ENCODE measurements at regions not wholly inside any gene's neighbourhood (a gene's known extent, or its start where the extent isn't known, plus 50 kb on each side); places are given as distances from the start of the nearest gene placed in this dataset.

DNA sequence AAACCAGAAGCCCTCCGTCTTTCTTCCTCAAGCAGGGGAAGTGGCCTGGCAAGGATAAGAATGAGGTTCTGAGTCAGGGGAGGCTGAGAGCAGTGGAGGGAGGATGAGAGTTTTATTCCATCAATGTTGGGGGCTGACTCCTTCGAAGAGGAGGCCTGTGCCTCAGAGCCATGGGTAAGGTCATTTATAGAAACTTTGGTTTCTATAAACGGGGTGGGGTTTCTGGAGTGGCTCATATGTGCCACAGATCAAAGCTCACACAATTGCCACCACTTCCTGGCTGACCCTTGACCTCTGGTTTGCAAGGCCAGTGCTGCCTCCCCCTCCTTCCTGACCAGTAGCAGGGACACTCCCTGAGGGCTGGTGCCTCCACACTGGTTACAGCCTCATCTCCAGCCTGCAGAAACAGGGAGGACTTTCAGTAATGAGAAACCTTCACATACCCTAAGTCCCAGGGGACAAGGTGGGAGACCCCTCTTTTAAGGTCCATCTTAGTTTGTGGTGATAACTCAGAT, 166.0 kb downstream of the PDGFRA start:
- Histone ChIP-seq H4K91ac (ENCODE audit: insufficient read depth, low read depth, low read length) (no peak overlapping the region), H4K5ac (ENCODE audit: low read depth, low read length) (no peak overlapping the region), H4K20me1 (ENCODE audit: insufficient read depth, low read length) (no peaks in the 10 kb centered on the region), H3K18ac (ENCODE audit: low read depth, low read length) (no peak overlapping the region), H3K4me1 (ENCODE audit: control insufficient read depth, insufficient read depth, low read length) (peaks cover 4% of the 10 kb centered on the region; the same call in 1 of the 2 replicates), H2BK15ac (ENCODE audit: low read depth, low read length) (no peak overlapping the region), H3K79me1 (ENCODE audit: low read depth in 1 of 2, low read length in 2 of 2) (no peaks in the 10 kb centered on the region), H3K4me3 (ENCODE audit: insufficient read depth, low read depth, low read length) (no peak overlapping the region), H2AFZ (replicated peaks; ENCODE audit: low read length, poor library complexity) (no peak overlapping the region), H2BK20ac (ENCODE audit: low read depth, low read length) (no peak overlapping the region), H3K36me3 (ENCODE audit: control insufficient read depth, insufficient read depth, low read length) (no peaks in the 10 kb centered on the region), H3K56ac (ENCODE audit: extremely low read depth, insufficient read depth, low read length) (no peak overlapping the region), H2BK5ac (ENCODE audit: low read depth, low read length, poor library complexity, severe bottlenecking) (no peak overlapping the region), H3K23ac (ENCODE audit: low read depth, low read length) (no peak overlapping the region), H3K14ac (replicated peaks; ENCODE audit: low read depth, low read length) (no peak overlapping the region), H3K4me2 (ENCODE audit: low read depth, low read length) (no peak overlapping the region), H3K27me3 (ENCODE audit: control insufficient read depth, insufficient read depth, low read length) (peaks cover 5% of the 10 kb centered on the region), H3K9ac (ENCODE audit: low read depth, low read length) (no peak overlapping the region), H2AK9ac (replicated peaks; ENCODE audit: low read depth, low read length, poor library complexity) (no peak overlapping the region), H3K9me3 (ENCODE audit: control insufficient read depth, insufficient read depth, low read length) (no peaks in the 10 kb centered on the region), H4K8ac (ENCODE audit: low read depth in 2 of 2, low read length in 2 of 2) (no peak overlapping the region), H2AK5ac (ENCODE audit: low read depth, low read length) (no peak overlapping the region), H3K27ac (ENCODE audit: insufficient read depth, low read length) (no peak overlapping the region), H2BK120ac (ENCODE audit: low read depth, low read length) (no peak overlapping the region), H3K4ac (ENCODE audit: low read depth, low read length) (no peak overlapping the region), H3K9me1 (ENCODE audit: insufficient read depth, low read length) (0 out of 2 replicates have a peak, but pooled peaks cover 3% of the 10 kb centered on the region)
- ATAC-seq (ENCODE audit: low read depth) = no peak
- intact Hi-C loops (cut with micrococcal nuclease) (no loop called here), dilution Hi-C loops (cut with HindIII; ENCODE audit: low sequenced_read_pairs, unreplicated experiment) (no loop called here), in situ Hi-C loops (cut with MboI; ENCODE audit: low sequenced_read_pairs) (loop anchor here (25.0 kb wide), 1 partner anchor 917 kb away; no protein-coding TSS in a partner anchor)
- no peak for DNase-seq
- TF ChIP-seq CEBPB (IDR thresholded peaks at IDR 0.05; ENCODE audit: low read depth, low read length) (no peak), RAD21 (IDR thresholded peaks at IDR 0.05; ENCODE audit: low read length) (no peak), BHLHE40 (IDR thresholded peaks at IDR 0.05; ENCODE audit: low read depth, low read length) (no peak), POLR2A (IDR thresholded peaks at IDR 0.05; ENCODE audit: low read depth, low read length) (no peak), FOS (IDR thresholded peaks at IDR 0.05; ENCODE audit: low read depth, low read length) (no peak), CHD1 (IDR thresholded peaks at IDR 0.05; ENCODE audit: low read depth, low read length) (no peak), RFX5 (IDR thresholded peaks at IDR 0.05; ENCODE audit: low read depth, low read length) (no peak)
- TF ChIP-seq, protein P1, sequence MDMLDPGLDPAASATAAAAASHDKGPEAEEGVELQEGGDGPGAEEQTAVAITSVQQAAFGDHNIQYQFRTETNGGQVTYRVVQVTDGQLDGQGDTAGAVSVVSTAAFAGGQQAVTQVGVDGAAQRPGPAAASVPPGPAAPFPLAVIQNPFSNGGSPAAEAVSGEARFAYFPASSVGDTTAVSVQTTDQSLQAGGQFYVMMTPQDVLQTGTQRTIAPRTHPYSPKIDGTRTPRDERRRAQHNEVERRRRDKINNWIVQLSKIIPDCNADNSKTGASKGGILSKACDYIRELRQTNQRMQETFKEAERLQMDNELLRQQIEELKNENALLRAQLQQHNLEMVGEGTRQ (IDR thresholded peaks at IDR 0.05; ENCODE audit: low read depth, low read length) = no peak
- CTCF ChIA-PET = no interaction called here
- WGBS, 2 experiments (ENCODE audit: extremely low coverage in 2 of 2, insufficient read length in 1 of 2) = no CpG with 5 or more reads among the region's 3 CpGs
- POLR2A ChIA-PET (ENCODE audit: unreplicated experiment) = no interaction called here
- no TSS peak for BruUV-seq (replicated peaks)

Data from IMR-90 (cell line).